ENCODE measurements at regions not wholly inside any gene's neighbourhood (a gene's known extent, or its start where the extent isn't known, plus 50 kb on each side); places are given as distances from the start of the nearest gene placed in this dataset.

DNA sequence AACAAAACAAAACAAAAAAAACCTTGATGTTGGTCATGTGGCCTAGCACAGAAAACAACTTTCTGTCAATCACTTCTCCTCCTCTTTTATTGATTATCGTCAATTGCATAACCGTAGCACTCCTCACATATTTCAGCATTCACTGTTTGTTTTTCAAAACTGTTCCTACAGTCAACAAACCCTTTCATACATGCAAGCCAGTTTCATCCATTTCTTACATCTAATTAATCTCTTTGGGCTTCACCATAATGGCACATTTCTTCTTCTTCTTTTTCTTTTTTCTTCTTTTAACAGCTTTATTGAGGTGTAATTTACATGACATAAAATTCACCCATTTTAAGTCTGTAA is 246.9 kb downstream of the PTTG2 start:
- H3K79me1 ChIP-seq (ENCODE audit: low read depth, low read length) = no peaks in the 10 kb centered on the region
- no peak overlapping the region for H3K27ac ChIP-seq (ENCODE audit: low read depth, low read length)
- no peak overlapping the region for H4K8ac ChIP-seq (ENCODE audit: extremely low read depth, insufficient read depth, low read length)
- H3K36me3 ChIP-seq (ENCODE audit: control insufficient read depth in 2 of 4, insufficient read depth in 4 of 4, low read length in 3 of 4) = no peaks in the 10 kb centered on the region
- 88% methylated on average over 2 of the region's 2 CpGs; no CpG with 5 or more reads in 1 of the 2 experiments for WGBS, 2 experiments (ENCODE audit: extremely low coverage in 1 of 2, insufficient coverage in 1 of 2, insufficient read length in 1 of 2, insufficient replicate concordance in 2 of 2, low coverage in 1 of 2, low lambda C conversion rate in 2 of 2, missing lambda C conversion rate in 1 of 2)
- no peak overlapping the region for H3K14ac ChIP-seq (ENCODE audit: insufficient read length)
- no peak overlapping the region for H2BK20ac ChIP-seq (ENCODE audit: low read length)
- no peak overlapping the region for H2AK5ac ChIP-seq (ENCODE audit: low read depth, low read length)
- no peaks in the 10 kb centered on the region for H3K79me2 ChIP-seq (ENCODE audit: control insufficient read depth in 1 of 2, insufficient read depth in 2 of 2, low read length in 2 of 2)
- H3K56ac ChIP-seq (replicated peaks; ENCODE audit: insufficient read length, low read depth, low read length) = no peak overlapping the region
- H3K4ac ChIP-seq (replicated peaks; ENCODE audit: insufficient read length, low read depth, low read length) = no peak overlapping the region
- H2BK12ac ChIP-seq (ENCODE audit: low read depth, low read length) = no peak overlapping the region
- no peaks in the 10 kb centered on the region for H3K27me3 ChIP-seq (replicated peaks in 1 of 4; ENCODE audit: control insufficient read depth in 3 of 4, extremely low read depth in 1 of 4, insufficient read depth in 3 of 4, low read length in 3 of 4)
- H2BK5ac ChIP-seq (ENCODE audit: low read depth, low read length) = no peak overlapping the region
- H3K23me2 ChIP-seq (ENCODE audit: low read depth, low read length) = peaks cover 2% of the 10 kb centered on the region; the same call in 1 of the 2 replicates
- H4K20me1 ChIP-seq (replicated peaks in 1 of 2; ENCODE audit: control insufficient read depth in 1 of 2, insufficient read depth in 2 of 2, low read length in 2 of 2) = no peaks in the 10 kb centered on the region
- no peak for DNase-seq (ENCODE audit: low read depth in 1 of 2, low spot score in 2 of 2)
- no peak overlapping the region for H3K9ac ChIP-seq (replicated peaks in 1 of 4; ENCODE audit: extremely low read depth in 1 of 4, low read depth in 3 of 4, low read length in 3 of 4)
- H4K91ac ChIP-seq (replicated peaks; ENCODE audit: insufficient read length, low read length) = no peak overlapping the region
- no peak overlapping the region for H3K23ac ChIP-seq (ENCODE audit: insufficient read length)
- H3K9me3 ChIP-seq (ENCODE audit: insufficient read depth in 2 of 2, low read depth in 1 of 2, low read length in 1 of 2) = no peaks in the 10 kb centered on the region
- no peak overlapping the region for H3K4me2 ChIP-seq (ENCODE audit: insufficient read depth in 1 of 2, low read depth in 2 of 2, low read length in 2 of 2)
- no peak overlapping the region for H2BK120ac ChIP-seq (replicated peaks; ENCODE audit: low read depth, low read length)
- H3K18ac ChIP-seq (ENCODE audit: extremely low read depth, low read length) = no peak overlapping the region
- H2BK15ac ChIP-seq (ENCODE audit: low read length) = no peak overlapping the region
- no peak overlapping the region for H2AFZ ChIP-seq (ENCODE audit: low read length)
- ChIA-PET CTCF (ENCODE audit: partially characterized antibody) (no interaction called here), POLR2A (ENCODE audit: partially characterized antibody) (no interaction called here)
- no peak overlapping the region for H3K4me3 ChIP-seq (ENCODE audit: extremely low read depth in 1 of 4, insufficient read depth in 2 of 4, low read depth in 3 of 4, low read length in 4 of 4)
- FAIRE-seq = no peak
- TF ChIP-seq YY1 (IDR thresholded peaks at IDR 0.05; ENCODE audit: low read depth, low read length) = no peak
- TF ChIP-seq NANOG (IDR thresholded peaks at IDR 0.05; ENCODE audit: insufficient read depth, low read depth, low read length, poor library complexity, severe bottlenecking) = no peak
- no peak for TF ChIP-seq PHF8 (conservative IDR thresholded peaks at IDR 0.05; ENCODE audit: low read depth, low read length)
- TF ChIP-seq FOSL1 (IDR thresholded peaks at IDR 0.05; ENCODE audit: insufficient read depth, low read depth, low read length) = no peak
- no peak for TF ChIP-seq EGR1 (IDR thresholded peaks at IDR 0.05; ENCODE audit: borderline replicate concordance, low read depth, low read length)
- TF ChIP-seq SIRT6 (IDR thresholded peaks at IDR 0.05; ENCODE audit: low read length) = no peak
- TF ChIP-seq CTBP2 (IDR thresholded peaks at IDR 0.05; ENCODE audit: borderline replicate concordance, insufficient read depth, insufficient read length, low read length) = no peak
- TF ChIP-seq KDM4A (IDR thresholded peaks at IDR 0.05; ENCODE audit: low read depth, low read length, severe bottlenecking) = no peak
- no peak for TF ChIP-seq SP1 (IDR thresholded peaks at IDR 0.05; ENCODE audit: low read depth, low read length)
- TF ChIP-seq SIX5 (IDR thresholded peaks at IDR 0.05; ENCODE audit: low read depth, low read length) = no peak
- TF ChIP-seq JUND (IDR thresholded peaks at IDR 0.05; ENCODE audit: low read length) = no peak
- TF ChIP-seq JUN (IDR thresholded peaks at IDR 0.05; ENCODE audit: low read depth, low read length) = no peak
- TF ChIP-seq, protein P1, sequence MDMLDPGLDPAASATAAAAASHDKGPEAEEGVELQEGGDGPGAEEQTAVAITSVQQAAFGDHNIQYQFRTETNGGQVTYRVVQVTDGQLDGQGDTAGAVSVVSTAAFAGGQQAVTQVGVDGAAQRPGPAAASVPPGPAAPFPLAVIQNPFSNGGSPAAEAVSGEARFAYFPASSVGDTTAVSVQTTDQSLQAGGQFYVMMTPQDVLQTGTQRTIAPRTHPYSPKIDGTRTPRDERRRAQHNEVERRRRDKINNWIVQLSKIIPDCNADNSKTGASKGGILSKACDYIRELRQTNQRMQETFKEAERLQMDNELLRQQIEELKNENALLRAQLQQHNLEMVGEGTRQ (IDR thresholded peaks at IDR 0.05; ENCODE audit: low read length) = no peak
- TF ChIP-seq KDM5A (IDR thresholded peaks at IDR 0.05; ENCODE audit: low read length) = no peak
- H4K5ac ChIP-seq (ENCODE audit: insufficient read length, low read depth, low read length) = no peak overlapping the region
- peaks cover 0 to 5% (median 2%) of the 10 kb centered on the region in 4 experiments; a peak in 3 of 7 replicates for H3K4me1 ChIP-seq (replicated peaks in 1 of 4; ENCODE audit: control insufficient read depth in 3 of 4, insufficient read depth in 4 of 4, low read length in 3 of 4)
